Cardiac muscle cell (in vitro differentiated cells and primary cell): ENCODE measurements at regions not wholly inside any gene's neighbourhood (a gene's known extent, or its start where the extent isn't known, plus 50 kb on each side); places are given as distances from the start of the nearest gene placed in this dataset.
A peak's percentile ranks its signal among the peaks of the same experiment; 100 is the strongest.

Source experiments
- DNase-seq, 2 donors: peaks; one replicate each; pipeline versions ENCODE4 v3.0.0 to v3.0.0-alpha.2; 2010 to 2017; ENCODE audit warnings: low read depth in 1 of 2, low spot score in 1 of 2
- H3K27ac ChIP-seq: fragments of 200-600 bp; sonication (generic); 2 replicates; pipeline ENCODE4 v1.5.1; 2016
- H3K27me3 ChIP-seq: fragments of 200-600 bp; sonication (generic); 2 replicates; pipeline ENCODE4 v1.6.0; 2016; ENCODE audit warnings: control low read depth
- H3K36me3 ChIP-seq: fragments of 200-600 bp; sonication (generic); 2 replicates; pipeline ENCODE4 v1.5.1; 2016; ENCODE audit warnings: control low read depth
- H3K4me1 ChIP-seq: fragments of 200-600 bp; sonication (generic); 2 replicates; pipeline ENCODE4 v1.8.1; 2017; ENCODE audit warnings: low read depth, mild to moderate bottlenecking, mixed run types
- H3K4me3 ChIP-seq: fragments of 200-600 bp; sonication (generic); 2 replicates; pipeline ENCODE4 v1.5.1; 2016; ENCODE audit warnings: mild to moderate bottlenecking
- H3K9me3 ChIP-seq: fragments of 200-600 bp; sonication (generic); 2 replicates; pipeline ENCODE4 v1.5.1; 2017; ENCODE audit warnings: low read depth, mild to moderate bottlenecking, control low read depth
- TF ChIP-seq, protein P1 (sequence below): IDR thresholded peaks from 2 replicates; pipeline ENCODE4 v1.5.1; 2012; ENCODE audit warnings: low read depth, mild to moderate bottlenecking, low read length

DNA sequence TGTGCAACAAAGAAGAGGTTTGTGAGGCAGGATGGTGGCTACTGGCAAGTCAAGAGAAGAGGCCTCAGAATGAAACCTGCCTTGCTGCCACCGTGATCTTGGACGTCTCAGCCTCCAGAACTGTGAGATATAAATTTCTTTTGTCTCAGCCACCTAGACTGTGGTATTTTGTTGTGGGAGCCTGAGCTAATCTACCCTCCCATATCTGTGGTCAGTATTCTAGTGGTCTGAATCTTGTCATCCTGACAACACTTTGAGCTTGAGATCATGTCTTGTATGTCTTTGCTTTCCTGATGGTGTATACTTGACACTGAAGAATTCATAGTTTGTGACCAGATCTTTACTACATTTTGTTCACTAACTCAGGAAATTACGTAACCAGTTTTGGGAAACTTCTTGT, 240.6 kb upstream of the GOLIM4 start:
- TF ChIP-seq, protein P1, sequence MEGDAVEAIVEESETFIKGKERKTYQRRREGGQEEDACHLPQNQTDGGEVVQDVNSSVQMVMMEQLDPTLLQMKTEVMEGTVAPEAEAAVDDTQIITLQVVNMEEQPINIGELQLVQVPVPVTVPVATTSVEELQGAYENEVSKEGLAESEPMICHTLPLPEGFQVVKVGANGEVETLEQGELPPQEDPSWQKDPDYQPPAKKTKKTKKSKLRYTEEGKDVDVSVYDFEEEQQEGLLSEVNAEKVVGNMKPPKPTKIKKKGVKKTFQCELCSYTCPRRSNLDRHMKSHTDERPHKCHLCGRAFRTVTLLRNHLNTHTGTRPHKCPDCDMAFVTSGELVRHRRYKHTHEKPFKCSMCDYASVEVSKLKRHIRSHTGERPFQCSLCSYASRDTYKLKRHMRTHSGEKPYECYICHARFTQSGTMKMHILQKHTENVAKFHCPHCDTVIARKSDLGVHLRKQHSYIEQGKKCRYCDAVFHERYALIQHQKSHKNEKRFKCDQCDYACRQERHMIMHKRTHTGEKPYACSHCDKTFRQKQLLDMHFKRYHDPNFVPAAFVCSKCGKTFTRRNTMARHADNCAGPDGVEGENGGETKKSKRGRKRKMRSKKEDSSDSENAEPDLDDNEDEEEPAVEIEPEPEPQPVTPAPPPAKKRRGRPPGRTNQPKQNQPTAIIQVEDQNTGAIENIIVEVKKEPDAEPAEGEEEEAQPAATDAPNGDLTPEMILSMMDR, result no peak
- DNase-seq, result peak; percentile 50 to 55
- Histone ChIP-seq H3K4me1 (peaks cover 65% of the 10 kb centered on the region), H3K9me3 (no peaks in the 10 kb centered on the region), H3K27ac (peak overlapping the region; percentile 88), H3K36me3 (no peaks in the 10 kb centered on the region), H3K27me3 (no peaks in the 10 kb centered on the region), H3K4me3 (no peak overlapping the region)

DNA sequence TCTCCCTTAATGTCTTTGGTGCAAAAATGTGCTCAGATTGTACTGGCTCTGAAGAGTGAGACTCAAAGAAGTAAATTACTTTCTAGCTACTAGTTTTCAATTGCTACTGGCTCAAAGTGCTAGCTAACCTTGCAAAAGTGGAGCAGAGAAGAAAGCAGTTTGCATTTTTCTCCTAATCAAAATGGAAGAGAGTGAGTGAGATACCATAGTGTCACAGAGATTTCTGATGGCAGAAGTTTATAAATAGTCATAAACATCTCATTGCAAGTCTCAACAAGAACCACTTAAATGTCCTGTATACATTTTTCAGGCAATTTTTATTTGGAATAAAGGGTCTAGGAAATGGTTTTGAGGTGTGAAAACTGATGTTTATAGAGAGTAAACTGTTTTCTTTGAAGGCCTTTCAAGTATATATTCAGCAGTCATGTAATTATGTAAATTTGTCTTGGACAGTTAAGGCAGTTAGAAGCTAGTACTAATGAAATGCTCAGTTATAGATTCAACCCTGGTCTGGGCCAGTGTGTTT, 237.7 kb upstream of the GOLIM4 start:
- Histone ChIP-seq H3K9me3 (no peaks in the 10 kb centered on the region), H3K4me1 (peaks cover 56% of the 10 kb centered on the region), H3K4me3 (no peak overlapping the region), H3K27me3 (no peaks in the 10 kb centered on the region), H3K36me3 (no peaks in the 10 kb centered on the region), H3K27ac (peak overlapping the region; percentile 36)
- DNase-seq, result no peak
- TF ChIP-seq, protein P1, result no peak

DNA sequence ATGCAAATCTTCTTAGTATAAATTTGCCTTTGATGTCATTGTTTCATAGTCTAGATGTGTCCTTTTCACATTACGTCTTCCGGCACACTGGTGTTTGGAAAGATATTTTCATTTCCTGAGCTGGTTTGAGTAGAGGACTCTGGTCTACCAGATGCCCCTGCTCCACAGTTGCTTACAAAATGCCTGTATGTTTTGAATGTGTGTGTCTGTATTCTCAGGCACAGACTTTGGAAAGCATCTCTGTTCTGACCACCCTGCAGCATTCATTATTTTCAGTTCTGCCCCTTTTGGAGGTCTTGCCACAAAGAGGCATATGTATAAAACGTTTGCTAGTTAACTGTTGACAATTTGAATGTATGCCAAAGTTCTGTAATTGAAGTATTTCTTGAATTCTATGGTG, 236.0 kb upstream of the GOLIM4 start:
- Histone ChIP-seq H3K4me1 (peaks cover 51% of the 10 kb centered on the region), H3K36me3 (no peaks in the 10 kb centered on the region)
- TF ChIP-seq, protein P1, result no peak

DNA sequence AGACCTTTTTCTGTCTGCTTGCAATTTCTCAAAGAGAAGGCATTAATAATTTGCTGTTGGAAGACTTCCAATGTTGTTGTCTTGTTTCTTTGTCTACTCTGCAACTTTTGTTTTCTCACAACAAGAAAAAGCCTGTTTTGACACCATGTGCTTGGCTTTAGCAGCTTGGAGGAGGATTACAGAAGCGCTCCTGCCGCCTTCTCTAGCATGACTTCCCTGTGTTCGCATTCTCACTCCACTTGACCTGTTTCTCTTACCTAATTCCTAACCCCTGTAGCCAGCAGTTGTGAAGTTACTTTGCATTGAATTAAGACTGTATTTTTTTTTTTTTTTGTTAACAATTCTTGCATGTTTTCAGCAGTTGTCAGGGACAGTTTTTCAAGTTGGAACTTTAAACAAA, 235.3 kb upstream of the GOLIM4 start:
- Histone ChIP-seq H3K9me3 (no peaks in the 10 kb centered on the region), H3K4me1 (peaks cover 43% of the 10 kb centered on the region), H3K4me3 (no peak overlapping the region), H3K36me3 (no peaks in the 10 kb centered on the region), H3K27me3 (no peaks in the 10 kb centered on the region), H3K27ac (no peak overlapping the region)
- no peak for DNase-seq
- TF ChIP-seq, protein P1, result no peak

More for the DNA sequence above, 236.0 kb upstream of the GOLIM4 start:
- Histone ChIP-seq H3K27ac (no peak overlapping the region), H3K9me3 (no peaks in the 10 kb centered on the region), H3K4me3 (no peak overlapping the region), H3K27me3 (no peaks in the 10 kb centered on the region)
- DNase-seq, result no peak

DNA sequence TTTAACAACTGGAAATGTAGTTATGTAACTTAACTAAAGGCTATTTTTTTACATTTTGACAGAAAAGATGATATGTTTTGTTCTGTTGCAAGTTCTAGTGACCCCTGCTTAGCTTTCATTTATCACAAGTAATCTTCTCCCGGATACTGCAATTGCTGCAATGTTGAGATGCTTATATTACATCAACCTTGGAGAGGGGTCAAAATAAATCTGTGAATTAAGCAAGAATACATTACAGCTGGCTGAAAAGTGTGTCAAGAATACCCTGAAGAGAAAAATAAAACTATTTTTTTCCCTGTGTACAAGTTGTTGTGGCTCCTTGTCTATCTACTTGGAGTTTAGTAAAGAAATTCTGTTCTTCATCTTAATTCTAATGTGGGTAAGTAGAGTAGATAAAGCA, 232.1 kb upstream of the GOLIM4 start:
- H3K27me3 ChIP-seq, result no peaks in the 10 kb centered on the region

More for the DNA sequence above, 232.1 kb upstream of the GOLIM4 start:
- no peak overlapping the region for H3K4me3 ChIP-seq
- peaks cover 7% of the 10 kb centered on the region for H3K36me3 ChIP-seq
- peaks cover 21% of the 10 kb centered on the region for H3K4me1 ChIP-seq
- peak in 1 of 2 donors; percentile 18 for DNase-seq
- no peaks in the 10 kb centered on the region for H3K9me3 ChIP-seq
- H3K27ac ChIP-seq, result no peak overlapping the region
- TF ChIP-seq, protein P1, result no peak
